GM21447 (cell line): ENCODE measurements at regions not wholly inside any gene's neighbourhood (a gene's known extent, or its start where the extent isn't known, plus 50 kb on each side); places are given as distances from the start of the nearest gene placed in this dataset.

ENCODE experiments used
- ATAC-seq: cut with Tn5 transposase; IDR thresholded peaks from one replicate; pipeline ENCODE4 v1.9.1; 2021; ENCODE audit not compliant: unreplicated experiment

GRCh38 chrX:140848800-140849199, 139.2 kb downstream of the LINC00632 start:
- ATAC-seq: no peak

- no peak for ATAC-seq
Measured at GRCh38 chrX:140860718-140861117, 141.7 kb upstream of the SPANXB1 start.

GRCh38 chrX:140866446-140866845, 135.9 kb upstream of the SPANXB1 start:
- ATAC-seq: no peak

- ATAC-seq: no peak
Measured at GRCh38 chrX:140912606-140913005, 89.8 kb upstream of the SPANXB1 start.

GRCh38 chrX:140913802-140914501, 88.4 kb upstream of the SPANXB1 start:
- ATAC-seq: no peak

GRCh38 chrX:140916872-140917271, 85.5 kb upstream of the SPANXB1 start:
- no peak for ATAC-seq

- ATAC-seq: no peak
Measured at GRCh38 chrX:140917354-140918115, 84.9 kb upstream of the SPANXB1 start.

GRCh38 chrX:140918398-140919038, 83.9 kb upstream of the SPANXB1 start:
- ATAC-seq: peak; percentile 84

- ATAC-seq: no peak
Measured at GRCh38 chrX:140920416-140920815, 82.0 kb upstream of the SPANXB1 start.

- ATAC-seq: no peak
Measured at GRCh38 chrX:140923118-140923517, 79.3 kb upstream of the SPANXB1 start.

- ATAC-seq: no peak
Measured at GRCh38 chrX:140928739-140929138, 73.7 kb upstream of the SPANXB1 start.

GRCh38 chrX:140933016-140933415, 69.4 kb upstream of the SPANXB1 start:
- ATAC-seq: no peak

- no peak for ATAC-seq
Measured at GRCh38 chrX:140933874-140934655, 68.3 kb upstream of the SPANXB1 start.

- ATAC-seq: no peak
Measured at GRCh38 chrX:140943513-140943912, 58.9 kb upstream of the SPANXB1 start.

- no peak for ATAC-seq
Measured at GRCh38 chrX:140944710-140945109, 57.7 kb upstream of the SPANXB1 start.

GRCh38 chrX:140948827-140949226, 53.6 kb upstream of the SPANXB1 start:
- no peak for ATAC-seq

GRCh38 chrX:140949233-140949632, 53.2 kb upstream of the SPANXB1 start:
- ATAC-seq: no peak
